OCI-LY7 (cell line): ENCODE measurements at regions not wholly inside any gene's neighbourhood (a gene's known extent, or its start where the extent isn't known, plus 50 kb on each side); places are given as distances from the start of the nearest gene placed in this dataset.

ENCODE experiments used
- EZH2phosphoT487 ChIP-seq: fragments of 200-600 bp; sonication (generic); IDR thresholded peaks from 2 replicates; pipeline ENCODE4 v1.6.1; 2018; ENCODE audit warnings: low read depth, borderline replicate concordance, mild to moderate bottlenecking, mixed run types, antibody characterized with exemption, low read length, moderate library complexity, mixed read lengths
- TF ChIP-seq, protein P1 (sequence below): fragments of 200-600 bp; sonication (generic); conservative IDR thresholded peaks from 2 replicates; pipeline ENCODE4 v1.5.1; 2014; ENCODE audit warnings: mild to moderate bottlenecking, antibody characterized with exemption, low read length, moderate library complexity, mixed read lengths

DNA sequence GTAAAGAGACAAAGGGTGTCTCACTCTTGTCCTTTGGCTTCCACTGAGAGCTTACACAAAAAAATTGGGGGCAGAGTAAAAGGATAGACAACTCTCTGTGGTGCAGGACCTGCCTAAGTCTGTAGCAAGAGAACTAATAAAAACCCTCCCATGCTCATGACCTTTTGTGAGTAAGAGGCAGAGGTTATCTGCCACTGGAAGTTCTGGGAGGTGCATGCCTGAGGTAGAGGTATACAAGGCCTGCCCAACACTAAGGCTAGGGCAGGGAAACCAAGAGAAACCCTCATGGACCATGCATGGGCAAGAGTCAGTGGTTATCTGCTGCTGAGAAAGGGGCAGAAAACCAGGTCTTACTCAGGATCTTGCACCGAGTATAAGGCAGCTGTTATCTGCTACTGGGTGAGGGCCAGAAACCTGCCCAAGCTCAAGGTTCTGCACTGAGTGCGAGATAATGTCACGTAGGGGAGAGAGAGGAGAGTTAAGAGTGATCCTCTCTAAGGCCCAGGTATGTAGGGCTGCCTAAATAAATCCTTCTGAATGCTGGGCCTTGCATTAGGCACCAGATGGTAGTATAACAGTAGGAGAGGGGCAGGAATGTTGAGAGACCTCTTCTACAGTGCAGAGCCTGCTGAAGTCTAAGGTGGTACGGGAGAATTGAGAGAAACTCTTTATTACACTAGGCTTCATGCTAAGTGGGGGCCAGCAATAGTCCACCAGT, 143.4 kb downstream of the MACROH2A1 start:
- TF ChIP-seq, protein P1, sequence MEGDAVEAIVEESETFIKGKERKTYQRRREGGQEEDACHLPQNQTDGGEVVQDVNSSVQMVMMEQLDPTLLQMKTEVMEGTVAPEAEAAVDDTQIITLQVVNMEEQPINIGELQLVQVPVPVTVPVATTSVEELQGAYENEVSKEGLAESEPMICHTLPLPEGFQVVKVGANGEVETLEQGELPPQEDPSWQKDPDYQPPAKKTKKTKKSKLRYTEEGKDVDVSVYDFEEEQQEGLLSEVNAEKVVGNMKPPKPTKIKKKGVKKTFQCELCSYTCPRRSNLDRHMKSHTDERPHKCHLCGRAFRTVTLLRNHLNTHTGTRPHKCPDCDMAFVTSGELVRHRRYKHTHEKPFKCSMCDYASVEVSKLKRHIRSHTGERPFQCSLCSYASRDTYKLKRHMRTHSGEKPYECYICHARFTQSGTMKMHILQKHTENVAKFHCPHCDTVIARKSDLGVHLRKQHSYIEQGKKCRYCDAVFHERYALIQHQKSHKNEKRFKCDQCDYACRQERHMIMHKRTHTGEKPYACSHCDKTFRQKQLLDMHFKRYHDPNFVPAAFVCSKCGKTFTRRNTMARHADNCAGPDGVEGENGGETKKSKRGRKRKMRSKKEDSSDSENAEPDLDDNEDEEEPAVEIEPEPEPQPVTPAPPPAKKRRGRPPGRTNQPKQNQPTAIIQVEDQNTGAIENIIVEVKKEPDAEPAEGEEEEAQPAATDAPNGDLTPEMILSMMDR = no peak
- no peak for TF ChIP-seq EZH2phosphoT487
